Endodermal cell (in vitro differentiated cells): ENCODE measurements at regions not wholly inside any gene's neighbourhood (a gene's known extent, or its start where the extent isn't known, plus 50 kb on each side); places are given as distances from the start of the nearest gene placed in this dataset.

Source experiments
- DNase-seq: peaks from one replicate; pipeline ENCODE4 v3.0.0-alpha.2; 2017
- H3K27ac ChIP-seq: 2 replicates; pipeline ENCODE4 v1.5.1; 2013; ENCODE audit warnings: mild to moderate bottlenecking, low read depth, low read length, moderate library complexity
- H3K27me3 ChIP-seq: 2 replicates; pipeline ENCODE4 v1.6.1; 2013; ENCODE audit warnings: mild to moderate bottlenecking, low read length, moderate library complexity; ENCODE audit not compliant: insufficient read depth, control insufficient read depth, poor library complexity, severe bottlenecking
- H3K36me3 ChIP-seq: 2 replicates; pipeline ENCODE4 v1.7.0; 2013; ENCODE audit warnings: mild to moderate bottlenecking, low read length, moderate library complexity; ENCODE audit not compliant: control insufficient read depth, insufficient read depth
- H3K4me1 ChIP-seq: one replicate; pipeline ENCODE4 v1.7.0; 2013; ENCODE audit warnings: low read length; ENCODE audit not compliant: control insufficient read depth, insufficient read depth
- H3K4me3 ChIP-seq: 2 replicates; pipeline ENCODE4 v1.5.1; 2013; ENCODE audit warnings: mild to moderate bottlenecking, low read length, moderate library complexity
- H3K9ac ChIP-seq: 2 replicates; pipeline ENCODE4 v1.6.1; 2013; ENCODE audit warnings: mild to moderate bottlenecking, low read length, moderate library complexity; ENCODE audit not compliant: poor library complexity, severe bottlenecking; ENCODE audit errors: extremely low read depth
- H3K9me3 ChIP-seq: 2 replicates; pipeline ENCODE4 v1.6.1; 2013; ENCODE audit warnings: mild to moderate bottlenecking, low read length, moderate library complexity; ENCODE audit not compliant: control insufficient read depth
- H3K27ac Mint-ChIP-seq: 2 replicates; pipeline ENCODE4 v1.8.0; 2020; ENCODE audit warnings: mixed read lengths
- H3K27me3 Mint-ChIP-seq: 2 replicates; pipeline ENCODE4 v1.8.0; 2021; ENCODE audit warnings: mild to moderate bottlenecking, mixed read lengths; ENCODE audit not compliant: insufficient read depth
- H3K36me3 Mint-ChIP-seq: 2 replicates; pipeline ENCODE4 v1.8.0; 2020; ENCODE audit warnings: low read depth, mixed read lengths
- H3K4me1 Mint-ChIP-seq: 2 replicates; pipeline ENCODE4 v1.8.0; 2020; ENCODE audit warnings: mixed read lengths
- H3K4me3 Mint-ChIP-seq: 2 replicates; pipeline ENCODE4 v1.8.0; 2020; ENCODE audit warnings: mild to moderate bottlenecking, moderate library complexity, mixed read lengths
- H3K9me3 Mint-ChIP-seq: 2 replicates; pipeline ENCODE4 v1.8.0; 2020; ENCODE audit warnings: mild to moderate bottlenecking, mixed read lengths
- CTCF ChIP-seq: fragments of 200-600 bp; sonication (generic); conservative IDR thresholded peaks from 2 replicates; pipeline ENCODE4 v1.5.0; 2021; ENCODE audit warnings: antibody characterized with exemption, mild to moderate bottlenecking
- WGBS, 2 experiments: methylation state at CpG; one replicate each; pipeline versions ENCODE4 v1.1.5 to v1.1.7; 2013; ENCODE audit warnings: missing lambda C conversion rate in 2 of 2, mixed read lengths in 1 of 2; ENCODE audit not compliant: insufficient coverage in 1 of 2, insufficient read length in 1 of 2; 5-methylcytosine and 5-hydroxymethylcytosine counted together

- Histone ChIP-seq H3K9me3 (peaks cover 29% of the 10 kb centered on the region), H3K9ac (no peak overlapping the region), H3K27me3 (no peaks in the 10 kb centered on the region), H3K4me3 (no peak overlapping the region), H3K27ac (no peak overlapping the region), H3K4me1 (no peaks in the 10 kb centered on the region), H3K36me3 (no peaks in the 10 kb centered on the region)
- no peaks in the 10 kb centered on the region for H3K4me1 Mint-ChIP-seq
- no peaks in the 10 kb centered on the region for H3K27me3 Mint-ChIP-seq
- WGBS, 2 experiments, result 77 to 86% methylated on average over 1 to 2 of the region's 2 CpGs
- no peak overlapping the region for H3K4me3 Mint-ChIP-seq
- TF ChIP-seq CTCF, result peak; percentile 53
- H3K9me3 Mint-ChIP-seq, result peaks cover 18% of the 10 kb centered on the region
- peaks cover under 1% of the 10 kb centered on the region for H3K36me3 Mint-ChIP-seq
- H3K27ac Mint-ChIP-seq, result no peak overlapping the region
- DNase-seq, result no peak
These were observed 396.7 kb downstream of the KCTD16 start for GRCh38 chr5:144567421-144567780.

GRCh38 chr5:144566747-144567420 lies 396.2 kb downstream of the KCTD16 start:
- no peak overlapping the region for H3K27ac ChIP-seq
- WGBS, 2 experiments, result 96 to 100% methylated on average over 2 to 3 of the region's 3 CpGs
- H3K36me3 Mint-ChIP-seq, result no peaks in the 10 kb centered on the region
- no peaks in the 10 kb centered on the region for H3K27me3 ChIP-seq
- H3K4me1 Mint-ChIP-seq, result no peaks in the 10 kb centered on the region
- no peak overlapping the region for H3K4me3 Mint-ChIP-seq
- H3K4me1 ChIP-seq, result no peaks in the 10 kb centered on the region
- H3K9me3 ChIP-seq, result peaks cover 29% of the 10 kb centered on the region
- no peaks in the 10 kb centered on the region for H3K27me3 Mint-ChIP-seq
- no peak for DNase-seq
- no peak overlapping the region for H3K27ac Mint-ChIP-seq
- H3K4me3 ChIP-seq, result no peak overlapping the region
- H3K9ac ChIP-seq, result no peak overlapping the region
- H3K36me3 ChIP-seq, result no peaks in the 10 kb centered on the region
- H3K9me3 Mint-ChIP-seq, result peaks cover 17% of the 10 kb centered on the region
- no peak for TF ChIP-seq CTCF

GRCh38 chr5:144549580-144549979 lies 378.9 kb downstream of the KCTD16 start:
- TF ChIP-seq CTCF, result no peak
- Mint-ChIP-seq H3K9me3 (no peaks in the 10 kb centered on the region), H3K4me3 (no peak overlapping the region), H3K4me1 (no peaks in the 10 kb centered on the region), H3K27ac (no peak overlapping the region), H3K27me3 (no peaks in the 10 kb centered on the region), H3K36me3 (no peaks in the 10 kb centered on the region)
- Histone ChIP-seq H3K36me3 (no peaks in the 10 kb centered on the region), H3K27me3 (no peaks in the 10 kb centered on the region), H3K9me3 (peaks cover 11% of the 10 kb centered on the region), H3K4me1 (no peaks in the 10 kb centered on the region), H3K9ac (no peak overlapping the region), H3K27ac (no peak overlapping the region), H3K4me3 (no peak overlapping the region)
- WGBS, 2 experiments, result 89 to 96% methylated on average over 1 to 3 of the region's 3 CpGs
- no peak for DNase-seq
